ENCODE measurements at regions not wholly inside any gene's neighbourhood (a gene's known extent, or its start where the extent isn't known, plus 50 kb on each side); places are given as distances from the start of the nearest gene placed in this dataset.

GRCh38 chr12:78457938-78458337 is 406.6 kb upstream of the SYT1 start:
- no peak for DNase-seq (ENCODE audit: low spot score)
- Histone ChIP-seq H3K9me3 (no peaks in the 10 kb centered on the region), H3K36me3 (no peaks in the 10 kb centered on the region), H3K27me3 (replicated peaks; ENCODE audit: insufficient read depth) (no peaks in the 10 kb centered on the region), H3K27ac (no peak overlapping the region), H3K4me3 (no peak overlapping the region), H3K4me1 (replicated peaks) (no peaks in the 10 kb centered on the region)
- 100% methylated on average over 1 of the region's 1 CpG for WGBS
- no peak for TF ChIP-seq POLR2AphosphoS5 (IDR thresholded peaks at IDR 0.05)
- no peak for TF ChIP-seq POLR2A (IDR thresholded peaks at IDR 0.05)
- no peak for TF ChIP-seq CTCF (IDR thresholded peaks at IDR 0.05)
- intact Hi-C loops (cut with DNase I) = no loop called here

- no peaks in the 10 kb centered on the region for H3K27me3 ChIP-seq (replicated peaks; ENCODE audit: insufficient read depth)
- no peaks in the 10 kb centered on the region for H3K36me3 ChIP-seq
- TF ChIP-seq POLR2AphosphoS5 (IDR thresholded peaks at IDR 0.05) (no peak), CTCF (IDR thresholded peaks at IDR 0.05) (peak in 3 of 4 experiments; percentile 18 to 47 (median 25)), POLR2A (IDR thresholded peaks at IDR 0.05) (no peak)
- no peaks in the 10 kb centered on the region for H3K9me3 ChIP-seq
- H3K27ac ChIP-seq = no peak overlapping the region
- no peak overlapping the region for H3K4me3 ChIP-seq
- intact Hi-C loops (cut with DNase I) = no loop called here
- 95% methylated on average over 3 of the region's 3 CpGs for WGBS
- peak; percentile 8 for DNase-seq (ENCODE audit: low spot score)
- H3K4me1 ChIP-seq (replicated peaks) = no peaks in the 10 kb centered on the region
Observed at GRCh38 chr12:78470354-78471195, 394.0 kb upstream of the SYT1 start.

GRCh38 chr12:78473136-78473535 is 391.4 kb upstream of the SYT1 start:
- Histone ChIP-seq H3K4me1 (replicated peaks) (no peaks in the 10 kb centered on the region), H3K27ac (no peak overlapping the region), H3K36me3 (no peaks in the 10 kb centered on the region), H3K27me3 (replicated peaks; ENCODE audit: insufficient read depth) (no peaks in the 10 kb centered on the region), H3K4me3 (no peak overlapping the region), H3K9me3 (no peaks in the 10 kb centered on the region)
- no peak for TF ChIP-seq CTCF (IDR thresholded peaks at IDR 0.05)
- no peak for DNase-seq (ENCODE audit: low spot score)
- intact Hi-C loops (cut with DNase I) = no loop called here
- 32% methylated on average over 2 of the region's 2 CpGs for WGBS

GRCh38 chr12:78473561-78473960 is 391.0 kb upstream of the SYT1 start:
- Histone ChIP-seq H3K36me3 (no peaks in the 10 kb centered on the region), H3K27me3 (replicated peaks; ENCODE audit: insufficient read depth) (no peaks in the 10 kb centered on the region), H3K4me1 (replicated peaks) (no peaks in the 10 kb centered on the region), H3K4me3 (no peak overlapping the region), H3K27ac (no peak overlapping the region), H3K9me3 (no peaks in the 10 kb centered on the region)
- TF ChIP-seq CTCF (IDR thresholded peaks at IDR 0.05) (no peak), POLR2AphosphoS5 (IDR thresholded peaks at IDR 0.05) (no peak), POLR2A (IDR thresholded peaks at IDR 0.05) (no peak)
- 88% methylated on average over 4 of the region's 4 CpGs for WGBS
- no peak for DNase-seq (ENCODE audit: low spot score)
- intact Hi-C loops (cut with DNase I) = no loop called here

- H3K4me1 ChIP-seq (replicated peaks) = no peaks in the 10 kb centered on the region
- H3K4me3 ChIP-seq = no peak overlapping the region
- no peaks in the 10 kb centered on the region for H3K9me3 ChIP-seq
- H3K27ac ChIP-seq = no peak overlapping the region
- intact Hi-C loops (cut with DNase I) = no loop called here
- H3K27me3 ChIP-seq (replicated peaks; ENCODE audit: insufficient read depth) = no peaks in the 10 kb centered on the region
- no peak for TF ChIP-seq POLR2A (IDR thresholded peaks at IDR 0.05)
- no peak for TF ChIP-seq POLR2AphosphoS5 (IDR thresholded peaks at IDR 0.05)
- no peak for TF ChIP-seq CTCF (IDR thresholded peaks at IDR 0.05)
- no peak for DNase-seq (ENCODE audit: low spot score)
- 74% methylated on average over 8 of the region's 8 CpGs for WGBS
- H3K36me3 ChIP-seq = no peaks in the 10 kb centered on the region
Observed at GRCh38 chr12:78483767-78484315, 380.7 kb upstream of the SYT1 start.

Data from prostate gland (tissue), 2 donors.